Ishikawa (cell line): ENCODE measurements at regions not wholly inside any gene's neighbourhood (a gene's known extent, or its start where the extent isn't known, plus 50 kb on each side); places are given as distances from the start of the nearest gene placed in this dataset.
A peak's percentile ranks its signal among the peaks of the same experiment; 100 is the strongest.

ENCODE experiments used
- CEBPB ChIP-seq: IDR thresholded peaks from 2 replicates; pipeline ENCODE4 v1.6.1; 2012
- CREB1 ChIP-seq: IDR thresholded peaks from 2 replicates; pipeline ENCODE4 v1.6.1; 2012; ENCODE audit warnings: low read depth
- EGR1 ChIP-seq: IDR thresholded peaks from 2 replicates; pipeline ENCODE4 v1.6.1; 2012
- EP300 ChIP-seq: IDR thresholded peaks from 2 replicates; pipeline ENCODE4 v1.6.1; 2012; ENCODE audit warnings: borderline replicate concordance
- FOXM1 ChIP-seq: IDR thresholded peaks from 2 replicates; pipeline ENCODE4 v1.6.1; 2012; ENCODE audit warnings: low read depth, borderline replicate concordance
- NFIC ChIP-seq: IDR thresholded peaks from 2 replicates; pipeline ENCODE4 v1.6.1; 2012
- RAD21 ChIP-seq: IDR thresholded peaks from 2 replicates; pipeline ENCODE4 v1.6.1; 2012; ENCODE audit warnings: low read depth
- TAF1 ChIP-seq: IDR thresholded peaks from 2 replicates; pipeline ENCODE4 v1.6.1; 2012; ENCODE audit warnings: low read depth, mild to moderate bottlenecking
- TCF12 ChIP-seq: IDR thresholded peaks from 2 replicates; pipeline ENCODE4 v1.6.1; 2012; ENCODE audit warnings: low read depth
- TEAD4 ChIP-seq: IDR thresholded peaks from 2 replicates; pipeline ENCODE4 v1.6.1; 2012
- YY1 ChIP-seq: IDR thresholded peaks from 2 replicates; pipeline ENCODE4 v1.6.1; 2012; ENCODE audit warnings: low read depth
- ZBTB7A ChIP-seq: IDR thresholded peaks from 2 replicates; pipeline ENCODE4 v1.6.1; 2012; ENCODE audit warnings: low read depth
- TF ChIP-seq, protein P1 (sequence below): IDR thresholded peaks from 2 replicates; pipeline ENCODE4 v1.6.1; 2012
- TF ChIP-seq, protein P2 (sequence below): IDR thresholded peaks from 2 replicates; pipeline ENCODE4 v1.6.1; 2012
- TF ChIP-seq, protein P3 (sequence below): IDR thresholded peaks from 2 replicates; pipeline ENCODE4 v1.6.1; 2012; ENCODE audit warnings: low read depth, mild to moderate bottlenecking

DNA sequence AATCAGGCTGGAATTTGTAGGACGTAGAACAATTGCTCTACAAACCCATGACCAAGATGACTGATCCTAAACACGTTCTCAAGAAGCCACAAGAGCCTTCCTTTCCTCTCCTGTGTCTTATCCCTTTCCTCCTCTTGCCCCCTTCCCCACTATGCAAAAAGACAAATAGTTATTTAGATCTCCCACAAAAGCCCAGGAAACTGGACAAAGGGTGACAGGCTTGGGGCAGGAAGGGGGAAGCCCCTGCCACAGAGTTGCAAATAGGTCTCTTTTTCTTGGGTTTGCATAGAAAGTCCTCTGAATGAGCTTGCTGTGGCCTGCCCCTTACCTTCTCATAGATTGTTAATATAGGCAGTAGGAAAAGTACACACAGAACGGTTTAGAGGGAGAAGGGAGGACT lies 377.1 kb upstream of the BTBD3 start:
- TF ChIP-seq TEAD4 (no peak), YY1 (no peak), TCF12 (no peak), TAF1 (no peak), RAD21 (no peak), NFIC (no peak)
- TF ChIP-seq, protein P1, sequence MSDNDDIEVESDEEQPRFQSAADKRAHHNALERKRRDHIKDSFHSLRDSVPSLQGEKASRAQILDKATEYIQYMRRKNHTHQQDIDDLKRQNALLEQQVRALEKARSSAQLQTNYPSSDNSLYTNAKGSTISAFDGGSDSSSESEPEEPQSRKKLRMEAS: no peak

DNA sequence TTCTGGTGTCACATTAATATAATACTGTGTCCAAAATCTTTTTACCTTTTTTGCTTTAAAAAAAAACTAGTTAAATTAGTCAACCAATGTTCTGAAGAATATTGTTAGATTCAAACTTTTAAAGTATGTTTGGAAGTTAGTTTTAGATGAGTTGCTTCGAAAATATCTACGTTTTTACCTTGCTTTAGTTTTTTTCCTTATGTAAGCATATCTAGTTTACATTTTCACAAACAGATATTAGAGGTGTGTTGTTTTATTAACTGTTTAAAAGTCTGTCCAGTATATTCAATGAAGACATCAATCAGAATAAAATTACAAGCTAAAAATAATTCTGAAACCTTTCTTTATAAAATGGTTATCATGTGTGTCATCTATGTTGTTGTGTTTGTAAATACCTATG lies 375.0 kb upstream of the BTBD3 start:
- TF ChIP-seq, protein P1: no peak
- TF ChIP-seq, protein P2, sequence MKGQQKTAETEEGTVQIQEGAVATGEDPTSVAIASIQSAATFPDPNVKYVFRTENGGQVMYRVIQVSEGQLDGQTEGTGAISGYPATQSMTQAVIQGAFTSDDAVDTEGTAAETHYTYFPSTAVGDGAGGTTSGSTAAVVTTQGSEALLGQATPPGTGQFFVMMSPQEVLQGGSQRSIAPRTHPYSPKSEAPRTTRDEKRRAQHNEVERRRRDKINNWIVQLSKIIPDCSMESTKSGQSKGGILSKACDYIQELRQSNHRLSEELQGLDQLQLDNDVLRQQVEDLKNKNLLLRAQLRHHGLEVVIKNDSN: no peak
- TF ChIP-seq FOXM1 (no peak), TCF12 (no peak)

DNA sequence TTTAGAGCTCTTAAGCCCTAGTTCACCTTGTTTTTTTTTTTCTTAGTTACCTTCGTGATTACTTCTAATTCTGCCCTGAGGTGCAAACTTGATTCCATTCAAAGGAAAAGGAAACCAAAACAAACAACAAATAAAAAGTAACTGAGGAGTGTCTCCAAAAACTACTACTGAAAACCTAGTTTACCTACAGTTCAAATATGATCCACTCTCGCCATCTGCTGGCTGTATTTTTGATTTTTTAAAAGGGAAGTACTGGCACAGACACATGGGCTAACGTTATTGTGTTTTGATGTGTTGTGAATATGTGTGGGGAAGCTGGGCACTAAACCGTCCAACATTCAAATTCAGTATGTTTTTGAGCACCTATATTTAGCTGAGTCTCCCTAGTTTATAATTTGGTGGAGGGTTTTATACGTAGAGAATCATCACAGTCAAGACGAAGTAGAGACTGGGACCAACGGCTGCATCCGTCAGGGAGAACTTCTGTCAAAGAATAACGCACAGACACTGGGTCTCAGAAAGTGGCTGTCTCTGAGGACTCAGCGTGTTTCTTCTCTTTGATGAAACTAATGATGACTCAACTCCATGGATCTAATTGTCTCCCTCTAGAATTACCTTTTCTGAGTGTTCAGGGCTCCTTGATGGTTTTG lies 373.5 kb upstream of the BTBD3 start:
- TF ChIP-seq EP300 (no peak), EGR1 (no peak), RAD21 (peak; percentile 90), FOXM1 (no peak), TAF1 (no peak), CEBPB (no peak), CREB1 (no peak)
- TF ChIP-seq, protein P2: no peak
- TF ChIP-seq, protein P1: no peak

DNA sequence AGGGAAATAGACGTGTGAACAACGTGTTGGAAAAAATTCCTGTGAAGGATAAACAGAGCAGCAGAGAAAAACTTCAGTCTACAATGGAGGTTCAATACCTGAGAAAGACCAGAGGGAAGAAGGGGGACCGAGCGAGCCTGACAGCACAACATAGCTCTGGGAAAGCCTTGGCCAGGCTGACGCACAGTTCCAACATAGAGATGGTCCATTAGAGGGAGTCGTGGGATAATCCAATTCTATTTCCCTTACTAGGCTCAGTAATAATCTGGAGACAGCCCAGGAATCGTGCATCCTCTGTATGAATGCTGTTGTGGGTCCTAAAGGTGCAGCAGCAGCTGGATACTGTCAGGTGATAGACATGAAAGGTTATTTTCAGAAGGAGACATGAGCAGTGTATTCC lies 370.8 kb upstream of the BTBD3 start:
- TF ChIP-seq NFIC: no peak
- TF ChIP-seq, protein P1: no peak
- TF ChIP-seq EGR1: no peak
- TF ChIP-seq, protein P2: no peak
- no peak for TF ChIP-seq TCF12
- no peak for TF ChIP-seq ZBTB7A
- no peak for TF ChIP-seq RAD21
- no peak for TF ChIP-seq TAF1

DNA sequence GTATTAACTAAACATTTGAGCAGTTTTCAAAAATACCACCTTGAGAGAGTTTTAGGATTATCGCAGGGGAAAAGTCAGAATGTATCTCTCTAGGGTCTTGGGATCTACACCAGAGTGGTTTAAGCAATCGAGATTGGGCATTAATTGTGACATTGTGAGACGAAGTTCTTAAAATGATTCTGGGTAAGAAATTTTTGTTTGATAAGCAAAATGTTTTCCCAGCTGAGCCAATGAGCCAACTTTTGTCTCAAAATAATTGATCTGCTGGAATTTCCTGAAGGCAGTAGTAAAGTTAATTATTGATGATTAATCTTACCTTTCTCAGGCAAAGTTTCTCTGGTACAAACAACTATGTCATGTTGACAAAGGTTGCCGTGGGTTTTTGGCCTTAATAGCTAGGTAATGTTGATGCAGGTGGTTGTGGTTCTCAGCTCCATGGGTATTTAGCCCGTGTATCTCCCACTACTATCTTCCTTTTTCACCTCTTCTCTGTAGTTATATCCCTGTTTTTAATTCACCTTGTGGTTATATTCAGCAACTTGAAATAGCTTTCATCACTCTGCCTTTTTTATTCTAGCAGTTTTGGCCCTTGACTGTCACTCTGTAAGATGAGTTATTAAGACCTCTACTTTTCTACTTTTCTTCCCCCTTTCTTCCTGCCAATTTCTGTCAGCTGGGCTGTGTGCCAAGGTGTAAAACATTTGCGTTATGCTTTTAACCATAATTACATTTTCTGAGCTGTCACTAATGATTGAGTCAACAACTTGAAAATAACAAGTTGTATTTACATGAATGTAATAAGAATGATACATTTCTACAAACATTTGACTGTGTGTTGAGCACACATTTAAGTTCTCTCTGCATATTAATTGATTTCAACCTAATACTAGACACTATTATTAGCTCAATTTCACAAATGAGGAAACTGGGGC lies 368.3 kb upstream of the BTBD3 start:
- TF ChIP-seq TEAD4 (no peak), NFIC (0 out of 2 replicates have a peak, but pooled peaks have one; percentile 14)

DNA sequence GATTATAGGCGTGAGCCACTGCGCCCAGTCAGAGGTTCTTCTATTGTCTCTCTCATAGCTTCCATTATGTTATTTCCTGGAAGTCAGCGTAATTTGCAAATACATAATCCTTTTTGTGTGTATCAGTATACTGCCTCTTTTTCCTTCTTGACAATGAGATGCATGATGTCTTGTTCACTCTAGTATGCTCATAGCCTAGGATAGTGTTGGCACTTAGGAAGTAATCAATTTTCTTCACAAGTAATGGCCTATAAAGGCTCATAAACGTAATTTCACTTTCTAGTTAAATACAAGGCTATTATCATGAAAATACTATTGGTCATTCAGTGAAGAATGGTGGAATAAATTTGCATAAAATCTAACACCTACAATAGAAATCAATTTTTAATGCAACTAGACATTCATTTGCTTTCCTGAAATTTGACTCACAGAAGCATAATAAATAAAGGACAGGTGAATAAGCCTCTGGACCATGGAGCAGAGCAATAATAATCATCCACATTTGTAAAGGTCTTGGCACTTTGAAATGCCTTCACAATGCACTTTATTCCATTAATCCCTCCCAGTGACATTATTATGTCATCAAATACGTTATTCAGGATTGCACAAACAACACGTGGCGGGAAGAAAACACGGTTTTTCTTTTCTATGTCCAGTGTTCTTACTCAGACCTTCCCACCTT lies 366.9 kb upstream of the BTBD3 start:
- TF ChIP-seq EP300: no peak
- no peak for TF ChIP-seq CEBPB
- no peak for TF ChIP-seq TEAD4
- TF ChIP-seq NFIC: no peak
- no peak for TF ChIP-seq RAD21
- TF ChIP-seq, protein P3, sequence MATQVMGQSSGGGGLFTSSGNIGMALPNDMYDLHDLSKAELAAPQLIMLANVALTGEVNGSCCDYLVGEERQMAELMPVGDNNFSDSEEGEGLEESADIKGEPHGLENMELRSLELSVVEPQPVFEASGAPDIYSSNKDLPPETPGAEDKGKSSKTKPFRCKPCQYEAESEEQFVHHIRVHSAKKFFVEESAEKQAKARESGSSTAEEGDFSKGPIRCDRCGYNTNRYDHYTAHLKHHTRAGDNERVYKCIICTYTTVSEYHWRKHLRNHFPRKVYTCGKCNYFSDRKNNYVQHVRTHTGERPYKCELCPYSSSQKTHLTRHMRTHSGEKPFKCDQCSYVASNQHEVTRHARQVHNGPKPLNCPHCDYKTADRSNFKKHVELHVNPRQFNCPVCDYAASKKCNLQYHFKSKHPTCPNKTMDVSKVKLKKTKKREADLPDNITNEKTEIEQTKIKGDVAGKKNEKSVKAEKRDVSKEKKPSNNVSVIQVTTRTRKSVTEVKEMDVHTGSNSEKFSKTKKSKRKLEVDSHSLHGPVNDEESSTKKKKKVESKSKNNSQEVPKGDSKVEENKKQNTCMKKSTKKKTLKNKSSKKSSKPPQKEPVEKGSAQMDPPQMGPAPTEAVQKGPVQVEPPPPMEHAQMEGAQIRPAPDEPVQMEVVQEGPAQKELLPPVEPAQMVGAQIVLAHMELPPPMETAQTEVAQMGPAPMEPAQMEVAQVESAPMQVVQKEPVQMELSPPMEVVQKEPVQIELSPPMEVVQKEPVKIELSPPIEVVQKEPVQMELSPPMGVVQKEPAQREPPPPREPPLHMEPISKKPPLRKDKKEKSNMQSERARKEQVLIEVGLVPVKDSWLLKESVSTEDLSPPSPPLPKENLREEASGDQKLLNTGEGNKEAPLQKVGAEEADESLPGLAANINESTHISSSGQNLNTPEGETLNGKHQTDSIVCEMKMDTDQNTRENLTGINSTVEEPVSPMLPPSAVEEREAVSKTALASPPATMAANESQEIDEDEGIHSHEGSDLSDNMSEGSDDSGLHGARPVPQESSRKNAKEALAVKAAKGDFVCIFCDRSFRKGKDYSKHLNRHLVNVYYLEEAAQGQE: no peak
- TF ChIP-seq FOXM1: no peak
- TF ChIP-seq CREB1: no peak
- no peak for TF ChIP-seq YY1
- TF ChIP-seq, protein P2: no peak
- no peak for TF ChIP-seq EGR1
